ENCODE measurements at regions not wholly inside any gene's neighbourhood (a gene's known extent, or its start where the extent isn't known, plus 50 kb on each side); places are given as distances from the start of the nearest gene placed in this dataset.

- TF ChIP-seq EZH2 (IDR thresholded peaks at IDR 0.05; ENCODE audit: low read depth), result no peak
- TF ChIP-seq CTCF (conservative IDR thresholded peaks at IDR 0.05), result no peak
Measured at GRCh38 chr12:93170928-93171327, 206.8 kb upstream of the NUDT4 start.
